ENCODE measurements at regions not wholly inside any gene's neighbourhood (a gene's known extent, or its start where the extent isn't known, plus 50 kb on each side); places are given as distances from the start of the nearest gene placed in this dataset.

DNA sequence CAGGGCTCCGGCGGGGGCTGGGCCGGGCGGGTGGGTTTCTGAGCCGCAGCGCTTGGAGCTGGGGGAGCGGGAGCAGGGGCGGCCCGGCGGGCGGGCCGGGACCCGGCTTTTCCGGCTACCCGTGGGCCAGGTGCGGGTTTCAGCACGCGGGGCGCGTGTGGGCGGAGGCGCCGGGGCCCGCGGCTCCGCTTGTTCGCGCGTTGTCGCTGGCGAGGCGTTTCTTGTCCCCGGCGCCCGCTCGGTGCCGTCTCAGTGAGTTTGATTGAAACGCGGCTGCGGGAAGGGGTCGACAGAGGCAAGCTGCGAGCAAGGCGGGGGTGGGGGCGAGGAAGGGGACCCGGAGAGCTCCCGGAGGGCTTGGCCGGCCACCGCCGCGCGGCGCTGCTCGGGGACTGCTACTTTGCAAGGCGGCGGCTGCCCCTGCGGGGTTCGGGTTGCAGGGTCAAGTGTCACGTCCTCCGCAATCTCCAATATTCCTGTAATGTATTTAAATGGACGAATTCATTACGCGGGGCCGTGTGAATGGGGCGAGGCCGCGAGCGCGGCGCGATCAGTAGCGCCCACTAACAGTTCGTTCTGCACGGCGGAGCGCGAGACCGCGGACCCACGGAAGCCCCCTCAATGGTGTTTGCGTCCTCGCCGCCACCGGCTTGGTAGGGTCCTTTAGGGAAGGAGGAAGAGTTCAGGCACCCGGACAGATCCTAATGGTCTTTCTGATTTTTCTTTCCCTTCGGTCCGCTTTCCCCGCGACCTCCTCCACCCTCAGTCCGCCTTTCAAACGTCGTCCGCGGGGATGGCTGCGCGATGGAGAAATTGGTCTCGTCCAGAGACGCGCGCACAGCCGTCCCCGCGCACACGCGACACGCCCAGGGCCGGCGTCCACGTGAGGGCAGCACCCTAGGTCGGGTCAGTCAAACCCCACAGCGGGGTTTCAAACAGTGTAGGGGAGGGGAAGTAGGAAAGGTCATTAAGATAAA lies 76.9 kb downstream of the INSIG1 start:
- 0 out of 2 replicates have a peak, but pooled peaks cover 4% of the 10 kb centered on the region for H4K20me1 ChIP-seq (ENCODE audit: insufficient read depth, low read length)
- H3K4me1 ChIP-seq (ENCODE audit: insufficient read depth, low read length) = no peaks in the 10 kb centered on the region
- no peak for DNase-seq (ENCODE audit: low spot score)
- ATAC-seq = no peak
- WGBS (ENCODE audit: low lambda C conversion rate) = 81% methylated on average over 61 of the region's 110 CpGs
- no peak overlapping the region for H3K27ac ChIP-seq (ENCODE audit: extremely low read length, insufficient read depth, low read length)
- no peak for FAIRE-seq
- no peaks in the 10 kb centered on the region for H3K79me2 ChIP-seq (ENCODE audit: insufficient read depth, low read length)
- intact Hi-C loops (cut with micrococcal nuclease; ENCODE audit: unreplicated experiment) = no loop called here
- no peak overlapping the region for H3K4me2 ChIP-seq (ENCODE audit: low read depth, low read length)
- H3K4me3 ChIP-seq (replicated peaks in 1 of 3; ENCODE audit: insufficient read depth in 1 of 3, low read depth in 2 of 3, low read length in 3 of 3) = no peak overlapping the region
- BruUV-seq (replicated peaks) = no TSS peak
- H3K9ac ChIP-seq (ENCODE audit: insufficient read depth, low read depth, low read length) = no peak overlapping the region
- no peak for TF ChIP-seq NR1H2 (CRISPR knock-in tag; IDR thresholded peaks at IDR 0.05; ENCODE audit: borderline replicate concordance, low read depth)
- TF ChIP-seq, protein P1, sequence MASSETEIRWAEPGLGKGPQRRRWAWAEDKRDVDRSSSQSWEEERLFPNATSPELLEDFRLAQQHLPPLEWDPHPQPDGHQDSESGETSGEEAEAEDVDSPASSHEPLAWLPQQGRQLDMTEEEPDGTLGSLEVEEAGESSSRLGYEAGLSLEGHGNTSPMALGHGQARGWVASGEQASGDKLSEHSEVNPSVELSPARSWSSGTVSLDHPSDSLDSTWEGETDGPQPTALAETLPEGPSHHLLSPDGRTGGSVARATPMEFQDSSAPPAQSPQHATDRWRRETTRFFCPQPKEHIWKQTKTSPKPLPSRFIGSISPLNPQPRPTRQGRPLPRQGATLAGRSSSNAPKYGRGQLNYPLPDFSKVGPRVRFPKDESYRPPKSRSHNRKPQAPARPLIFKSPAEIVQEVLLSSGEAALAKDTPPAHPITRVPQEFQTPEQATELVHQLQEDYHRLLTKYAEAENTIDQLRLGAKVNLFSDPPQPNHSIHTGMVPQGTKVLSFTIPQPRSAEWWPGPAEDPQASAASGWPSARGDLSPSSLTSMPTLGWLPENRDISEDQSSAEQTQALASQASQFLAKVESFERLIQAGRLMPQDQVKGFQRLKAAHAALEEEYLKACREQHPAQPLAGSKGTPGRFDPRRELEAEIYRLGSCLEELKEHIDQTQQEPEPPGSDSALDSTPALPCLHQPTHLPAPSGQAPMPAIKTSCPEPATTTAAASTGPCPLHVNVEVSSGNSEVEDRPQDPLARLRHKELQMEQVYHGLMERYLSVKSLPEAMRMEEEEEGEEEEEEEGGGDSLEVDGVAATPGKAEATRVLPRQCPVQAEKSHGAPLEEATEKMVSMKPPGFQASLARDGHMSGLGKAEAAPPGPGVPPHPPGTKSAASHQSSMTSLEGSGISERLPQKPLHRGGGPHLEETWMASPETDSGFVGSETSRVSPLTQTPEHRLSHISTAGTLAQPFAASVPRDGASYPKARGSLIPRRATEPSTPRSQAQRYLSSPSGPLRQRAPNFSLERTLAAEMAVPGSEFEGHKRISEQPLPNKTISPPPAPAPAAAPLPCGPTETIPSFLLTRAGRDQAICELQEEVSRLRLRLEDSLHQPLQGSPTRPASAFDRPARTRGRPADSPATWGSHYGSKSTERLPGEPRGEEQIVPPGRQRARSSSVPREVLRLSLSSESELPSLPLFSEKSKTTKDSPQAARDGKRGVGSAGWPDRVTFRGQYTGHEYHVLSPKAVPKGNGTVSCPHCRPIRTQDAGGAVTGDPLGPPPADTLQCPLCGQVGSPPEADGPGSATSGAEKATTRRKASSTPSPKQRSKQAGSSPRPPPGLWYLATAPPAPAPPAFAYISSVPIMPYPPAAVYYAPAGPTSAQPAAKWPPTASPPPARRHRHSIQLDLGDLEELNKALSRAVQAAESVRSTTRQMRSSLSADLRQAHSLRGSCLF (CRISPR knock-in tag; IDR thresholded peaks at IDR 0.05; ENCODE audit: borderline replicate concordance) = no peak
- no peak for TF ChIP-seq ZNF891 (CRISPR knock-in tag; IDR thresholded peaks at IDR 0.05)
- no peak for TF ChIP-seq ZNF501 (CRISPR knock-in tag; IDR thresholded peaks at IDR 0.05)
- no peak for TF ChIP-seq ZNF10 (CRISPR knock-in tag; IDR thresholded peaks at IDR 0.05; ENCODE audit: borderline replicate concordance, low read depth)
- TF ChIP-seq GLI4 (CRISPR knock-in tag; IDR thresholded peaks at IDR 0.05; ENCODE audit: borderline replicate concordance) = no peak
- no peak for TF ChIP-seq ZNF790 (CRISPR knock-in tag; IDR thresholded peaks at IDR 0.05; ENCODE audit: borderline replicate concordance)
- no peak for TF ChIP-seq CENPX (CRISPR knock-in tag; IDR thresholded peaks at IDR 0.05)
- no peak for TF ChIP-seq TRIM24 (CRISPR knock-in tag; IDR thresholded peaks at IDR 0.05)
- TF ChIP-seq MAF1 (CRISPR knock-in tag; IDR thresholded peaks at IDR 0.05; ENCODE audit: borderline replicate concordance) = no peak
- no peak for TF ChIP-seq NRL (CRISPR knock-in tag; IDR thresholded peaks at IDR 0.05; ENCODE audit: borderline replicate concordance)
- TF ChIP-seq ERF (CRISPR knock-in tag; IDR thresholded peaks at IDR 0.05) = no peak
- TF ChIP-seq MYC (CRISPR knock-in tag; IDR thresholded peaks at IDR 0.05; ENCODE audit: borderline replicate concordance) = no peak
- in situ Hi-C loops (cut with HindIII; ENCODE audit: extremely low pct_ligation_motif_present, low pct_unique_long_range_greater_than_20kb) = loop anchor here (25.0 kb wide), 1 partner anchor 388 kb away; no protein-coding TSS in a partner anchor
- CTCF ChIA-PET (ENCODE audit: low intra/inter-chr PET ratio, low total read pairs) = no interaction called here
- POLR2A ChIA-PET = no interaction called here
- peaks cover 7 to 61% of the 10 kb centered on the region in 2 experiments; a peak in 4 of 5 replicates for H3K27me3 ChIP-seq (ENCODE audit: control insufficient read depth in 1 of 2, insufficient read depth in 2 of 2, low read length in 2 of 2)
- no peak overlapping the region for H2AFZ ChIP-seq (ENCODE audit: low read length)
- no peaks in the 10 kb centered on the region for H3K36me3 ChIP-seq (replicated peaks in 1 of 2; ENCODE audit: control insufficient read depth in 1 of 2, insufficient read depth in 2 of 2, low read length in 2 of 2)
- H3K9me3 ChIP-seq (ENCODE audit: low read length) = no peaks in the 10 kb centered on the region
